Loucy (cell line): ENCODE measurements at regions not wholly inside any gene's neighbourhood (a gene's known extent, or its start where the extent isn't known, plus 50 kb on each side); places are given as distances from the start of the nearest gene placed in this dataset.
A peak's percentile ranks its signal among the peaks of the same experiment; 100 is the strongest.

ENCODE experiments used
- H2AFZ ChIP-seq: fragments of 200-600 bp; sonication (generic); 2 replicates; pipeline ENCODE4 v1.6.0; 2016; ENCODE audit warnings: antibody characterized with exemption, mild to moderate bottlenecking, low read length, moderate library complexity
- H3F3A ChIP-seq: fragments of 200-600 bp; 2 replicates; pipeline ENCODE4 v1.6.0; 2016; ENCODE audit warnings: antibody characterized with exemption, low read depth, mild to moderate bottlenecking
- H3K27me3 ChIP-seq: fragments of 200-600 bp; sonication (generic); 2 replicates; pipeline ENCODE4 v1.6.1; 2014; ENCODE audit warnings: low read length, mild to moderate bottlenecking; ENCODE audit not compliant: insufficient read depth, poor library complexity, severe bottlenecking
- H3K36me3 ChIP-seq: fragments of 200-600 bp; sonication (generic); 2 replicates; pipeline ENCODE4 v1.6.1; 2016; ENCODE audit warnings: low read length; ENCODE audit not compliant: insufficient read depth
- H3K4me1 ChIP-seq: fragments of 200-600 bp; sonication (generic); 2 replicates; pipeline ENCODE4 v1.5.1; 2014; ENCODE audit warnings: low read length, mild to moderate bottlenecking; ENCODE audit not compliant: insufficient read depth, poor library complexity, severe bottlenecking
- H3K4me2 ChIP-seq: fragments of 200-600 bp; sonication (generic); 2 replicates; pipeline ENCODE4 v1.6.0; 2014; ENCODE audit warnings: antibody characterized with exemption, low read length, low read depth, mild to moderate bottlenecking; ENCODE audit not compliant: poor library complexity, severe bottlenecking
- H3K4me3 ChIP-seq: fragments of 200-600 bp; sonication (generic); 2 replicates; pipeline ENCODE4 v1.5.1; 2014; ENCODE audit warnings: low read length, mild to moderate bottlenecking, mixed read lengths; ENCODE audit not compliant: poor library complexity, severe bottlenecking
- H3K79me2 ChIP-seq: fragments of 200-600 bp; sonication (generic); 2 replicates; pipeline ENCODE4 v1.6.1; 2014; ENCODE audit warnings: low read length; ENCODE audit not compliant: insufficient read depth
- H3K9ac ChIP-seq: fragments of 200-600 bp; sonication (generic); 2 replicates; pipeline ENCODE4 v1.6.0; 2014; ENCODE audit warnings: mild to moderate bottlenecking, low read depth, low read length, moderate library complexity; ENCODE audit not compliant: poor library complexity, severe bottlenecking
- H3K9me2 ChIP-seq: fragments of 200-600 bp; sonication (generic); replicated peaks from 2 replicates; pipeline ENCODE4 v1.6.1; 2016; ENCODE audit warnings: low read depth, low read length, mixed read lengths
- H3K9me3 ChIP-seq: fragments of 200-600 bp; sonication (generic); 2 replicates; pipeline ENCODE4 v1.6.1; 2014; ENCODE audit warnings: mild to moderate bottlenecking, antibody characterized with exemption, low read length, low read depth; ENCODE audit not compliant: insufficient read depth
- H4K20me1 ChIP-seq: fragments of 200-600 bp; sonication (generic); 2 replicates; pipeline ENCODE4 v1.6.0; 2014; ENCODE audit warnings: antibody characterized with exemption, low read length, mild to moderate bottlenecking; ENCODE audit not compliant: insufficient read depth, poor library complexity, severe bottlenecking
- EZH2phosphoT487 ChIP-seq: fragments of 200-600 bp; IDR thresholded peaks from 2 replicates; pipeline ENCODE4 v1.6.1; 2018; ENCODE audit warnings: antibody characterized with exemption, mild to moderate bottlenecking, moderate library complexity, borderline replicate concordance
- TF ChIP-seq, protein P1 (sequence below): fragments of 200-600 bp; sonication (generic); conservative IDR thresholded peaks from 2 replicates; pipeline ENCODE4 v1.5.1; 2014; ENCODE audit warnings: mild to moderate bottlenecking, antibody characterized with exemption, low read length

DNA sequence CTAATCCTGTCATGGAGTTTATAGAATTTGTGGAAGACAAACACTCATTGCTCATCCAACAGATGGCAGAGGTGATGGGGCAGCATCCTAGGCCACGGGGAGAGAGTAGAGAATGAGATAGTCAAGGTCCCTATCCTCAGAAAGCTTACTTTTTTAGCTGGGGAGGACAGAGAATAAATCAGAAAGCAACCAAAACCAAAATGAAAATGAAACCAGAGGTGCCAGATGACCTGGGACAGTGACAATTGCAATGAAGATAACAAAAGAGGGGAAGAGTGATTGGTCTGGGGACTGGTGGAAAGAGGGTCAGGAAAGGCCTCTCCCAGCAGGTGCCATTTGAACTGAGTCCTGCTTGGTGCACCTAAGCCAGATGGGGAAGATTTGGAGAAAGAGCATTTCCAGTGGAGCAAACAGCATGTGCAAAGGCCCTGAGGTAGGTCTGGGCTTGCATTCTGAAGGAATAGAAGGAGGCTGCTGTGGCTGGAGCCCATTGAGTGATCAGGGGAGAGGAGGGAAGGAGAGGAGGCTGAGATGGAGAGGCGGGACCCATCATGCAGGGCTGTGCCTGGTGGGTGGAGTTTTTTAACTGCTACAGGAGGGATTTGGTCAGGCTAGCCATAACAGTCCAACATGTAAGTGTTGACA lies 164.1 kb downstream of the RPS24 start:
- Histone ChIP-seq H3F3A (no peaks in the 10 kb centered on the region), H3K4me2 (no peak overlapping the region), H3K36me3 (no peaks in the 10 kb centered on the region), H3K4me1 (peaks cover 37% of the 10 kb centered on the region), H4K20me1 (no peaks in the 10 kb centered on the region), H3K9ac (no peak overlapping the region), H3K9me3 (peaks cover 8% of the 10 kb centered on the region; the same call in 1 of the 2 replicates), H3K4me3 (no peak overlapping the region), H3K9me2 (no peaks in the 10 kb centered on the region), H2AFZ (0 out of 2 replicates have a peak overlapping the region, but pooled peaks have one; percentile 4), H3K79me2 (no peaks in the 10 kb centered on the region), H3K27me3 (no peaks in the 10 kb centered on the region)
- TF ChIP-seq, protein P1, sequence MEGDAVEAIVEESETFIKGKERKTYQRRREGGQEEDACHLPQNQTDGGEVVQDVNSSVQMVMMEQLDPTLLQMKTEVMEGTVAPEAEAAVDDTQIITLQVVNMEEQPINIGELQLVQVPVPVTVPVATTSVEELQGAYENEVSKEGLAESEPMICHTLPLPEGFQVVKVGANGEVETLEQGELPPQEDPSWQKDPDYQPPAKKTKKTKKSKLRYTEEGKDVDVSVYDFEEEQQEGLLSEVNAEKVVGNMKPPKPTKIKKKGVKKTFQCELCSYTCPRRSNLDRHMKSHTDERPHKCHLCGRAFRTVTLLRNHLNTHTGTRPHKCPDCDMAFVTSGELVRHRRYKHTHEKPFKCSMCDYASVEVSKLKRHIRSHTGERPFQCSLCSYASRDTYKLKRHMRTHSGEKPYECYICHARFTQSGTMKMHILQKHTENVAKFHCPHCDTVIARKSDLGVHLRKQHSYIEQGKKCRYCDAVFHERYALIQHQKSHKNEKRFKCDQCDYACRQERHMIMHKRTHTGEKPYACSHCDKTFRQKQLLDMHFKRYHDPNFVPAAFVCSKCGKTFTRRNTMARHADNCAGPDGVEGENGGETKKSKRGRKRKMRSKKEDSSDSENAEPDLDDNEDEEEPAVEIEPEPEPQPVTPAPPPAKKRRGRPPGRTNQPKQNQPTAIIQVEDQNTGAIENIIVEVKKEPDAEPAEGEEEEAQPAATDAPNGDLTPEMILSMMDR, result no peak
- no peak for TF ChIP-seq EZH2phosphoT487

DNA sequence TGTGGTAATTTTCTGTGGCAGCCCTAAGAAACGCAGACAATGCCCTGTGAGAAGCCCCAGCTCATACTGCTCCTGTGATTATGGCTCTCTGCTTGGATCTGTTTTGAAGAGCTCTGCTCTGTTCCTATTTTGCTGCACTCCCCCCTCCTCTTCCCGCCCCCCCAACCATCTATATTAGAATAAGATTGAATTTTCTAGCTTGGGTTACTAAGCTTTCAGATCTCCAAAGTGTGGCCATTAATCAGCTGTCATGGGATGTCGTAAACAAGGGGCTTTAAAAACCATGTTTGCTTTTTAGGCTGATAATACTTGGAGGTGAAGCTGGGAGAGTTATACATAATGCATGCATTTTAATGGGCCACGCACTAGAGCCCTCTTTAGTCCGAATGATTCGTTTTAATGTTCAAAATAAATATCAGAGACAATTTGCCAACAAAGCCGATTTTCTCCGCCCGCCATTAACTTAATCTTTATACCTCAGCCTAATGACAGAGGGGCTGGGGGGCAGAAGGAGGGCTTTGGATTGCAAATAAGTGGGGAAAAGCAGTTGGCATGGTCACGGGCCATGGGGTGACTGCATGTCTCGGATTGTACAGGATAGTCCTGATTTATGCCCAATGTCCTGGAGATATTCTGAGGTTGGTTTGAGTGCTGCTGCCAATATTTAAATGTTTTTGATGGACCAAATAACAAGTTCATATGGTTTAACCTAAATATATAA lies 165.5 kb downstream of the RPS24 start:
- Histone ChIP-seq H3K9me3 (no peaks in the 10 kb centered on the region), H3K9me2 (no peaks in the 10 kb centered on the region), H3K9ac (no peak overlapping the region), H2AFZ (no peak overlapping the region), H3F3A (no peaks in the 10 kb centered on the region), H4K20me1 (no peaks in the 10 kb centered on the region), H3K4me3 (no peak overlapping the region), H3K79me2 (no peaks in the 10 kb centered on the region), H3K36me3 (no peaks in the 10 kb centered on the region), H3K4me2 (no peak overlapping the region), H3K4me1 (peaks cover 34% of the 10 kb centered on the region), H3K27me3 (no peaks in the 10 kb centered on the region)
- no peak for TF ChIP-seq EZH2phosphoT487
- TF ChIP-seq, protein P1, result no peak

DNA sequence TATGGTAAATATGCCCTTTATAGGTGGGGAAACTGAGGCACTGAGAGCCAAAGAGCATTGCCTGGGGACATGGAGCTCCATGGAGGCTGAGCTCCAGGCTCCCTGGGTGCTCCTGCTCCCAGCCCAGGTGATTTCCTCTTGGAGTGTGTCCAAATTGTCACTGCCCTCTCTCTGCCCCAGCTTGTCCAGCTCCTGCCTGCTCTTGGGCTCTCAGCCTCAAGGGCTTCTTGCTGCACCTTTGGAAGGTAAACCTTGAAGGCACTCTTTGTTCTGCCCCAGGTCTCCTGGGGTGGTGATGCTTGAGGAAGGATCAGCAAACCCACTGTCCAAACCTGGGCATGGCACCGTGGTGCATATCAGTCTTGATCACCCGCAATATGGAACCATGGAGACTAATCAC lies 166.1 kb downstream of the RPS24 start:
- no peaks in the 10 kb centered on the region for H3K27me3 ChIP-seq
- no peaks in the 10 kb centered on the region for H3K36me3 ChIP-seq
- no peak for TF ChIP-seq EZH2phosphoT487
- TF ChIP-seq, protein P1, result no peak
- H3K9me3 ChIP-seq, result no peaks in the 10 kb centered on the region
- no peaks in the 10 kb centered on the region for H3K9me2 ChIP-seq
- H3K4me3 ChIP-seq, result no peak overlapping the region
- H4K20me1 ChIP-seq, result no peaks in the 10 kb centered on the region
- no peaks in the 10 kb centered on the region for H3K79me2 ChIP-seq
- no peak overlapping the region for H3K4me2 ChIP-seq
- H3K9ac ChIP-seq, result no peak overlapping the region
- H2AFZ ChIP-seq, result no peak overlapping the region
- H3F3A ChIP-seq, result no peaks in the 10 kb centered on the region
- H3K4me1 ChIP-seq, result peaks cover 35% of the 10 kb centered on the region
